Endothelial cell of umbilical vein (primary cell): ENCODE measurements at regions not wholly inside any gene's neighbourhood (a gene's known extent, or its start where the extent isn't known, plus 50 kb on each side); places are given as distances from the start of the nearest gene placed in this dataset.

Source experiments
- CTCF ChIP-seq, 2 donors: IDR thresholded peaks; 1 replicate in 1 of 2; 2 replicates in 1 of 2; pipeline ENCODE4 v1.5.1; 2011; ENCODE audit warnings: low read length in 2 of 2, mild to moderate bottlenecking in 2 of 2, moderate library complexity in 2 of 2, control low read depth in 1 of 2, inconsistent platforms in 1 of 2, low read depth in 1 of 2; ENCODE audit not compliant: insufficient read depth in 1 of 2; ENCODE audit errors: extremely low read depth in 1 of 2
- EZH2 ChIP-seq: IDR thresholded peaks from 2 replicates; pipeline ENCODE4 v1.6.1; 2012; ENCODE audit warnings: borderline replicate concordance, low read depth, mild to moderate bottlenecking, moderate library complexity, low read length, inconsistent platforms; ENCODE audit not compliant: severe bottlenecking
- GATA2 ChIP-seq: IDR thresholded peaks from 2 replicates; pipeline ENCODE4 v1.7.0; 2011; ENCODE audit warnings: low read depth, mild to moderate bottlenecking, moderate library complexity, mixed read lengths, low read length; ENCODE audit not compliant: insufficient read length, insufficient read depth
- JUN ChIP-seq: IDR thresholded peaks from 2 replicates; pipeline ENCODE4 v1.6.1; 2011; ENCODE audit warnings: borderline replicate concordance, low read depth; ENCODE audit not compliant: insufficient read length, insufficient read depth
- MAX ChIP-seq: IDR thresholded peaks from 2 replicates; pipeline ENCODE4 v1.6.1; 2011; ENCODE audit not compliant: insufficient read depth, insufficient read length
- MYC ChIP-seq: IDR thresholded peaks from one replicate; pipeline ENCODE4 v1.6.1; 2011; ENCODE audit warnings: mild to moderate bottlenecking, low read depth, low read length
- POLR2A ChIP-seq: IDR thresholded peaks from 2 replicates; pipeline ENCODE4 v1.6.1; 2012; ENCODE audit warnings: low read depth, mild to moderate bottlenecking, control low read depth, low read length
- POLR2AphosphoS5 ChIP-seq: IDR thresholded peaks from 2 replicates; pipeline ENCODE4 v1.6.1; 2012; ENCODE audit warnings: low read depth, mild to moderate bottlenecking, control low read depth, low read length, moderate library complexity; ENCODE audit not compliant: insufficient read depth

- TF ChIP-seq CTCF (IDR thresholded peaks at IDR 0.05; ENCODE audit: extremely low read depth in 1 of 2, insufficient read depth in 1 of 2, low read depth in 1 of 2, low read length in 2 of 2) (no peak), JUN (no peak), POLR2A (no peak), EZH2 (no peak), MYC (no peak), POLR2AphosphoS5 (no peak), MAX (no peak), GATA2 (peak; percentile 40)
Measured at GRCh38 chr6:121504227-121504626, 68.8 kb downstream of the GJA1 start.
